Astrocyte (in vitro differentiated cells and primary cell): ENCODE measurements at regions not wholly inside any gene's neighbourhood (a gene's known extent, or its start where the extent isn't known, plus 50 kb on each side); places are given as distances from the start of the nearest gene placed in this dataset.

Source experiments
- EZH2 ChIP-seq: IDR thresholded peaks from 2 replicates; pipeline ENCODE4 v1.6.1; 2012; ENCODE audit warnings: mild to moderate bottlenecking, low read length, inconsistent platforms; ENCODE audit not compliant: insufficient read depth
- TF ChIP-seq, protein P1 (sequence below): IDR thresholded peaks from 2 replicates; pipeline ENCODE4 v1.5.1; 2011; ENCODE audit warnings: low read depth, mild to moderate bottlenecking, inconsistent platforms, low read length, moderate library complexity; ENCODE audit not compliant: insufficient read depth

DNA sequence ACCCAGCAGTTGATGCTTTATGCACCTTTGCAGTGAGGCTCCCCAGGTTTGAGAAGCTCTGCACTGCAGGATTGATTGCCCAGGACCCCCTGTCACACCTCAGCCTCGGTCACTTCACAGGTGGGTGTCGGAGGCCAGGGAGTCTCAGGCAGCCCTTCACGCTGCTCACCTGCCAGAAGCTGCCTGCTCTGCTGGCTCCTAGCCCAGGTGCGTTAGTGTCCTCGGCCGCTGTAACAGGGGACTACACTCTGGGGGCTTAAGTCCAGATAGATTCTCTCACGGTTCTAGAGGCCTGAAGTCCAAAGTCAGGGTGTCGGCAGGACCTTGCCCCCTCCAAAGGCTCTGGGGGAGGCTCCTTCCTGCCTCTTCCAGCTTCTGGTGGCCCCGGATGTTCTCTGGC lies 79.9 kb downstream of the CPZ start:
- TF ChIP-seq, protein P1, sequence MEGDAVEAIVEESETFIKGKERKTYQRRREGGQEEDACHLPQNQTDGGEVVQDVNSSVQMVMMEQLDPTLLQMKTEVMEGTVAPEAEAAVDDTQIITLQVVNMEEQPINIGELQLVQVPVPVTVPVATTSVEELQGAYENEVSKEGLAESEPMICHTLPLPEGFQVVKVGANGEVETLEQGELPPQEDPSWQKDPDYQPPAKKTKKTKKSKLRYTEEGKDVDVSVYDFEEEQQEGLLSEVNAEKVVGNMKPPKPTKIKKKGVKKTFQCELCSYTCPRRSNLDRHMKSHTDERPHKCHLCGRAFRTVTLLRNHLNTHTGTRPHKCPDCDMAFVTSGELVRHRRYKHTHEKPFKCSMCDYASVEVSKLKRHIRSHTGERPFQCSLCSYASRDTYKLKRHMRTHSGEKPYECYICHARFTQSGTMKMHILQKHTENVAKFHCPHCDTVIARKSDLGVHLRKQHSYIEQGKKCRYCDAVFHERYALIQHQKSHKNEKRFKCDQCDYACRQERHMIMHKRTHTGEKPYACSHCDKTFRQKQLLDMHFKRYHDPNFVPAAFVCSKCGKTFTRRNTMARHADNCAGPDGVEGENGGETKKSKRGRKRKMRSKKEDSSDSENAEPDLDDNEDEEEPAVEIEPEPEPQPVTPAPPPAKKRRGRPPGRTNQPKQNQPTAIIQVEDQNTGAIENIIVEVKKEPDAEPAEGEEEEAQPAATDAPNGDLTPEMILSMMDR, result no peak
- TF ChIP-seq EZH2, result no peak
